ENCODE measurements at regions not wholly inside any gene's neighbourhood (a gene's known extent, or its start where the extent isn't known, plus 50 kb on each side); places are given as distances from the start of the nearest gene placed in this dataset.

GRCh38 chrX:77085372-77085771, 361.8 kb upstream of the FGF16 start:
- dilution Hi-C loops (cut with MboI; ENCODE audit: extremely low pct_ligation_motif_present, low sequenced_read_pairs), result no loop called here
- Histone ChIP-seq H3K9me3 (ENCODE audit: control insufficient read depth, low read depth, low read length) (no peaks in the 10 kb centered on the region), H2AFZ (ENCODE audit: control insufficient read depth, low read length) (no peak overlapping the region), H3K4me3 (ENCODE audit: control insufficient read depth in 2 of 3, extremely low read depth in 1 of 3, insufficient read depth in 2 of 3, low read depth in 1 of 3, low read length in 3 of 3) (no peak overlapping the region), H3K27ac (ENCODE audit: control insufficient read depth, insufficient read depth, low read length) (no peak overlapping the region), H3K4me2 (ENCODE audit: control insufficient read depth, extremely low read depth, insufficient read depth, low read depth, low read length) (no peak overlapping the region), H3K36me3 (ENCODE audit: control insufficient read depth in 2 of 2, extremely low read depth in 1 of 2, insufficient read depth in 2 of 2, low read length in 2 of 2) (no peaks in the 10 kb centered on the region), H3K4me1 (ENCODE audit: control insufficient read depth, extremely low read depth, insufficient read depth, low read length) (no peaks in the 10 kb centered on the region), H3K27me3 (ENCODE audit: control insufficient read depth, extremely low read depth, insufficient read depth, low read length) (no peaks in the 10 kb centered on the region), H3K79me2 (ENCODE audit: control insufficient read depth, insufficient read depth, low read length) (no peaks in the 10 kb centered on the region), H3K9me1 (ENCODE audit: control insufficient read depth, extremely low read depth, insufficient read depth, low read length) (no peaks in the 10 kb centered on the region), H4K20me1 (ENCODE audit: control insufficient read depth, extremely low read depth, insufficient read depth, low read length) (no peaks in the 10 kb centered on the region), H3K9ac (ENCODE audit: control insufficient read depth, extremely low read depth, insufficient read depth, low read length) (no peak overlapping the region)
- no peak for DNase-seq (ENCODE audit: low read depth, low spot score)
- no peak for FAIRE-seq
- no peak for TF ChIP-seq CTCF (optimal IDR thresholded peaks at IDR 0.05 in 1 of 3, IDR thresholded peaks at IDR 0.05 in 1 of 3, conservative IDR thresholded peaks at IDR 0.05 in 1 of 3; ENCODE audit: extremely low read depth in 1 of 3, insufficient read depth in 2 of 3, low read length in 3 of 3)
- TF ChIP-seq EZH2 (IDR thresholded peaks at IDR 0.05; ENCODE audit: low read length), result no peak

- dilution Hi-C loops (cut with MboI; ENCODE audit: extremely low pct_ligation_motif_present, low sequenced_read_pairs), result no loop called here
- no peak overlapping the region for H3K4me2 ChIP-seq (ENCODE audit: control insufficient read depth, extremely low read depth, insufficient read depth, low read depth, low read length)
- H3K9me3 ChIP-seq (ENCODE audit: control insufficient read depth, low read depth, low read length), result no peaks in the 10 kb centered on the region
- no peaks in the 10 kb centered on the region for H3K36me3 ChIP-seq (ENCODE audit: control insufficient read depth in 2 of 2, extremely low read depth in 1 of 2, insufficient read depth in 2 of 2, low read length in 2 of 2)
- H3K4me1 ChIP-seq (ENCODE audit: control insufficient read depth, extremely low read depth, insufficient read depth, low read length), result no peaks in the 10 kb centered on the region
- H3K27me3 ChIP-seq (ENCODE audit: control insufficient read depth, extremely low read depth, insufficient read depth, low read length), result no peaks in the 10 kb centered on the region
- no peak overlapping the region for H3K4me3 ChIP-seq (ENCODE audit: control insufficient read depth in 2 of 3, extremely low read depth in 1 of 3, insufficient read depth in 2 of 3, low read depth in 1 of 3, low read length in 3 of 3)
- H3K79me2 ChIP-seq (ENCODE audit: control insufficient read depth, insufficient read depth, low read length), result no peaks in the 10 kb centered on the region
- no peak for DNase-seq (ENCODE audit: low read depth, low spot score)
- TF ChIP-seq EZH2 (IDR thresholded peaks at IDR 0.05; ENCODE audit: low read length) (no peak), CTCF (optimal IDR thresholded peaks at IDR 0.05 in 1 of 3, IDR thresholded peaks at IDR 0.05 in 1 of 3, conservative IDR thresholded peaks at IDR 0.05 in 1 of 3; ENCODE audit: extremely low read depth in 1 of 3, insufficient read depth in 2 of 3, low read length in 3 of 3) (no peak)
- no peaks in the 10 kb centered on the region for H4K20me1 ChIP-seq (ENCODE audit: control insufficient read depth, extremely low read depth, insufficient read depth, low read length)
- no peaks in the 10 kb centered on the region for H3K9me1 ChIP-seq (ENCODE audit: control insufficient read depth, extremely low read depth, insufficient read depth, low read length)
- FAIRE-seq, result no peak
- no peak overlapping the region for H2AFZ ChIP-seq (ENCODE audit: control insufficient read depth, low read length)
- H3K9ac ChIP-seq (ENCODE audit: control insufficient read depth, extremely low read depth, insufficient read depth, low read length), result no peak overlapping the region
- no peak overlapping the region for H3K27ac ChIP-seq (ENCODE audit: control insufficient read depth, insufficient read depth, low read length)
These were observed 359.5 kb upstream of the FGF16 start for GRCh38 chrX:77087529-77088169.
